Ishikawa (cell line): ENCODE measurements at regions not wholly inside any gene's neighbourhood (a gene's known extent, or its start where the extent isn't known, plus 50 kb on each side); places are given as distances from the start of the nearest gene placed in this dataset.

Experiments
- CEBPB ChIP-seq: IDR thresholded peaks from 2 replicates; pipeline ENCODE4 v1.6.1; 2012
- CREB1 ChIP-seq: IDR thresholded peaks from 2 replicates; pipeline ENCODE4 v1.6.1; 2012; ENCODE audit warnings: low read depth
- EGR1 ChIP-seq: IDR thresholded peaks from 2 replicates; pipeline ENCODE4 v1.6.1; 2012
- EP300 ChIP-seq: IDR thresholded peaks from 2 replicates; pipeline ENCODE4 v1.6.1; 2012; ENCODE audit warnings: borderline replicate concordance
- FOXM1 ChIP-seq: IDR thresholded peaks from 2 replicates; pipeline ENCODE4 v1.6.1; 2012; ENCODE audit warnings: low read depth, borderline replicate concordance
- NFIC ChIP-seq: IDR thresholded peaks from 2 replicates; pipeline ENCODE4 v1.6.1; 2012
- RAD21 ChIP-seq: IDR thresholded peaks from 2 replicates; pipeline ENCODE4 v1.6.1; 2012; ENCODE audit warnings: low read depth
- TAF1 ChIP-seq: IDR thresholded peaks from 2 replicates; pipeline ENCODE4 v1.6.1; 2012; ENCODE audit warnings: low read depth, mild to moderate bottlenecking
- TCF12 ChIP-seq: IDR thresholded peaks from 2 replicates; pipeline ENCODE4 v1.6.1; 2012; ENCODE audit warnings: low read depth
- TEAD4 ChIP-seq: IDR thresholded peaks from 2 replicates; pipeline ENCODE4 v1.6.1; 2012
- YY1 ChIP-seq: IDR thresholded peaks from 2 replicates; pipeline ENCODE4 v1.6.1; 2012; ENCODE audit warnings: low read depth
- ZBTB7A ChIP-seq: IDR thresholded peaks from 2 replicates; pipeline ENCODE4 v1.6.1; 2012; ENCODE audit warnings: low read depth
- TF ChIP-seq, protein P1 (sequence below): IDR thresholded peaks from 2 replicates; pipeline ENCODE4 v1.6.1; 2012
- TF ChIP-seq, protein P2 (sequence below): IDR thresholded peaks from 2 replicates; pipeline ENCODE4 v1.6.1; 2012
- TF ChIP-seq, protein P3 (sequence below): IDR thresholded peaks from 2 replicates; pipeline ENCODE4 v1.6.1; 2012; ENCODE audit warnings: low read depth, mild to moderate bottlenecking

DNA sequence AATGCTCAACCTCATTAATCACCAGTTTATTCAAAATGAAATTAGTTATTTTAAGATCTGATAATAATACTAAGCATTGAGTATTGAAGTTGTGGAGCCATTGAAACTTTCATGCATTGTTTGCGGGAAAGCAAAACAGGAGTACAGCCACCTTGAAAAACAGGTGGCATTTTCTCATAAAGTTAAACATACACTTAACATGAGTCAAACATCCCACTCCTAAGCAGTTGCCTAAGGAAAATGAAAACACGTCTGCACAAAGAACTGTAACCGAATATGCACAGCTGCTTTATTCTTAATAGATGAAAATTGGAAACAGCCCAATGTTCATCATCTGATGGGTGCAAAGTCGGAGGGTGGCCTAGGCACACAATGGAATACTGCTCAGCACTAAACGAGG, 177.3 kb downstream of the IRX2 start:
- TF ChIP-seq CEBPB = no peak
- no peak for TF ChIP-seq CREB1
- no peak for TF ChIP-seq TCF12
- no peak for TF ChIP-seq RAD21
- no peak for TF ChIP-seq ZBTB7A

DNA sequence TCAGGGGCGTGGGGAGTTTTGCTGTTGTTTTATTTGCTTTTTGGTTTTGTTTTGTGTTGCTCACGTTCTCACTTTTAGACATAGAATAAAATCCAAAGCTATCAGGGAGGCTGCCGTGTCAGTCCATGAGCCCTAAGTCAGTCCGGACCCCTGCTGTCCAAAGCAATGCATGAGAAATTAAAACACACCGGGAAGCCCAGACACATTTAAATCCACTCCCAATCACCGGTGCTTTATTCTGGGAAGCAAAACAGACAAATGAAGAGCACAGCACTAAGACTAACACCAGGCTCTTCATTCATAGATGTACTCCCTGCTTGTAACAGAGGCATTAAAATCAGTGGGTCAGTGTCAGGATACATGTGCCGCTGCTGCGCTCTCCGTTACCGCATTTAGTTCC, 180.9 kb downstream of the IRX2 start:
- TF ChIP-seq, protein P1, sequence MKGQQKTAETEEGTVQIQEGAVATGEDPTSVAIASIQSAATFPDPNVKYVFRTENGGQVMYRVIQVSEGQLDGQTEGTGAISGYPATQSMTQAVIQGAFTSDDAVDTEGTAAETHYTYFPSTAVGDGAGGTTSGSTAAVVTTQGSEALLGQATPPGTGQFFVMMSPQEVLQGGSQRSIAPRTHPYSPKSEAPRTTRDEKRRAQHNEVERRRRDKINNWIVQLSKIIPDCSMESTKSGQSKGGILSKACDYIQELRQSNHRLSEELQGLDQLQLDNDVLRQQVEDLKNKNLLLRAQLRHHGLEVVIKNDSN = no peak
- TF ChIP-seq, protein P2, sequence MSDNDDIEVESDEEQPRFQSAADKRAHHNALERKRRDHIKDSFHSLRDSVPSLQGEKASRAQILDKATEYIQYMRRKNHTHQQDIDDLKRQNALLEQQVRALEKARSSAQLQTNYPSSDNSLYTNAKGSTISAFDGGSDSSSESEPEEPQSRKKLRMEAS = no peak
- no peak for TF ChIP-seq FOXM1
- TF ChIP-seq, protein P3, sequence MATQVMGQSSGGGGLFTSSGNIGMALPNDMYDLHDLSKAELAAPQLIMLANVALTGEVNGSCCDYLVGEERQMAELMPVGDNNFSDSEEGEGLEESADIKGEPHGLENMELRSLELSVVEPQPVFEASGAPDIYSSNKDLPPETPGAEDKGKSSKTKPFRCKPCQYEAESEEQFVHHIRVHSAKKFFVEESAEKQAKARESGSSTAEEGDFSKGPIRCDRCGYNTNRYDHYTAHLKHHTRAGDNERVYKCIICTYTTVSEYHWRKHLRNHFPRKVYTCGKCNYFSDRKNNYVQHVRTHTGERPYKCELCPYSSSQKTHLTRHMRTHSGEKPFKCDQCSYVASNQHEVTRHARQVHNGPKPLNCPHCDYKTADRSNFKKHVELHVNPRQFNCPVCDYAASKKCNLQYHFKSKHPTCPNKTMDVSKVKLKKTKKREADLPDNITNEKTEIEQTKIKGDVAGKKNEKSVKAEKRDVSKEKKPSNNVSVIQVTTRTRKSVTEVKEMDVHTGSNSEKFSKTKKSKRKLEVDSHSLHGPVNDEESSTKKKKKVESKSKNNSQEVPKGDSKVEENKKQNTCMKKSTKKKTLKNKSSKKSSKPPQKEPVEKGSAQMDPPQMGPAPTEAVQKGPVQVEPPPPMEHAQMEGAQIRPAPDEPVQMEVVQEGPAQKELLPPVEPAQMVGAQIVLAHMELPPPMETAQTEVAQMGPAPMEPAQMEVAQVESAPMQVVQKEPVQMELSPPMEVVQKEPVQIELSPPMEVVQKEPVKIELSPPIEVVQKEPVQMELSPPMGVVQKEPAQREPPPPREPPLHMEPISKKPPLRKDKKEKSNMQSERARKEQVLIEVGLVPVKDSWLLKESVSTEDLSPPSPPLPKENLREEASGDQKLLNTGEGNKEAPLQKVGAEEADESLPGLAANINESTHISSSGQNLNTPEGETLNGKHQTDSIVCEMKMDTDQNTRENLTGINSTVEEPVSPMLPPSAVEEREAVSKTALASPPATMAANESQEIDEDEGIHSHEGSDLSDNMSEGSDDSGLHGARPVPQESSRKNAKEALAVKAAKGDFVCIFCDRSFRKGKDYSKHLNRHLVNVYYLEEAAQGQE = no peak
- TF ChIP-seq YY1 = no peak
- TF ChIP-seq EP300 = no peak
- TF ChIP-seq CEBPB = no peak
- TF ChIP-seq CREB1 = no peak
- TF ChIP-seq EGR1 = no peak

DNA sequence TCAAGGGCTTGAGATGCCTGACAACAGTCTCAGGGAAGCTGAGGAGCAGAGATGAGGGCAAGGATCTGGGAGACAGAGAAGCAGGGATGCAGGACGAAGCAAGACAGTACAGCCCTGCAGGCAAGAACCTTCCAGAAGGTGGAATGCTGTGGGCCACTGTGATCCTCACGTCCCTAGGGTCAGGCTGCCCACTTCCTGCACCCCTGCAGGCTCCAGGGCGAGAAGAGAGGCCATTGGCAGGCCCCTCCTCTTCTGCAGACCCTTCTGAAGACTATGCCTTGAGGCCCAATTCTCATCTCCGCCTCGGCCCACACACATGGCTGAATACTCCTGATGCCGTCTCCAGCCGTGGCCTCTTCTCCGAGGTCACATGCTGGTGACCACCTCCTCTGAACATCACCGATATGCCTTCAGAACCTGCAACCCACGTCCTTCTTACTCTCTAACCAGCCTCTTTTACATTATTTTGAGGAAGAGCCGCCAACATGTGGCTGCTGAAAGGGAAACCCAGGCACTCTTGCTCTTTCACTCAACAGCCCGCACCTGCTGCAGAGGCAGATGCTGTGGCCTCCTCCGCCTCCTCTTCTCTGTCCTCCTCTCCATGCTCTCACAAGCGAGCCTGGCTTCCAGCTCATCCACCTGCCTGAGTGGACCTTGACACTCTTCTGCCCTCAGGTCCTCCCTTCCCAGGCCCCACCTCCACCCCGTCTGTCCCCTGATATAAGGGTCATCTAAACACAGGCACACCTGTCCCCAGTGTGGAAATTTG, 181.5 kb downstream of the IRX2 start:
- TF ChIP-seq, protein P1 = no peak
- TF ChIP-seq NFIC (no peak), EP300 (no peak), YY1 (no peak), CEBPB (no peak), ZBTB7A (no peak), TAF1 (no peak), CREB1 (no peak), RAD21 (no peak), EGR1 (no peak), FOXM1 (no peak)

DNA sequence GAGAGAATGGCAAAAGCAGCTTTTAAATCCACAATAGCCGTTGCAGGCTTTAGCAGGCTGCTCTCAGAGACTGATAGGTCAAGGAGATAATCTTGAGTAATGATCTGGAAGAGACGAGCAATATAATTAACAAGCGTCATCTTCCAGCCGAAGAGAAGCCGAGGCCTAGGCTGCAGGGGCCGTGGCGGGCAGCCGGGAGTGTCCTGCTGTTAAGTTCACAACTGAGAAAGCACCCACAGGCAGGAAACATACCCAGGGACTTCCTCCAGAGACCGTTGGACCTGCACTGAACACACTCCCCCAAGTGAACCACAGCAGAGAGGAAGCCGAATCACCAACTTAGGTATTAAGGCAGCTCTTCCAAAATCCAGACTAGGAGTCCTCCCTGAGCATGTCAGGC, 182.3 kb downstream of the IRX2 start:
- TF ChIP-seq YY1 = no peak
- no peak for TF ChIP-seq EGR1
- TF ChIP-seq, protein P3 = no peak
- no peak for TF ChIP-seq ZBTB7A
- no peak for TF ChIP-seq CREB1
- TF ChIP-seq FOXM1 = no peak
- TF ChIP-seq TAF1 = no peak
- TF ChIP-seq NFIC = no peak
- TF ChIP-seq EP300 = no peak
- TF ChIP-seq, protein P2 = no peak
- TF ChIP-seq TEAD4 = no peak
- TF ChIP-seq CEBPB = no peak
- TF ChIP-seq TCF12 = no peak
- TF ChIP-seq RAD21 = no peak
- TF ChIP-seq, protein P1 = no peak

DNA sequence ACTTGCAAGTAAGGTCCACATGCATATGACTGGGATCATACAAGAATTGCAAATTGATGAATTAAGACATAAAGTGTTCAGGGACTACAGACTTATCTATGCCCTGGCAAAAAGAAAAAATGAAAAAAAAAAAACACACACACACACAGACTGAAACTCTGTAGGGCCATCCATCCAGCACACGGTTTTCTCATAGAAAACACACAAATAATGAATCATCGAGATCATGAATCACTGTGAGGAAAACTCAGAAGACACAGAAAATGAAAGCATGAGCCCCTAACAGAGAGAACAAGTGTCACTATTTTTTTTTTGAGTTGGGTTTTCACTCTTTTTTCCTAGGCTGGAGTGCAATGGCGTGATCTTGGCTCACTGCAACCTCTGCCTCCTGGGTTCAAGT, 185.2 kb downstream of the IRX2 start:
- TF ChIP-seq FOXM1 (no peak), EP300 (no peak), RAD21 (no peak), YY1 (no peak), ZBTB7A (no peak)
- TF ChIP-seq, protein P1 = no peak

DNA sequence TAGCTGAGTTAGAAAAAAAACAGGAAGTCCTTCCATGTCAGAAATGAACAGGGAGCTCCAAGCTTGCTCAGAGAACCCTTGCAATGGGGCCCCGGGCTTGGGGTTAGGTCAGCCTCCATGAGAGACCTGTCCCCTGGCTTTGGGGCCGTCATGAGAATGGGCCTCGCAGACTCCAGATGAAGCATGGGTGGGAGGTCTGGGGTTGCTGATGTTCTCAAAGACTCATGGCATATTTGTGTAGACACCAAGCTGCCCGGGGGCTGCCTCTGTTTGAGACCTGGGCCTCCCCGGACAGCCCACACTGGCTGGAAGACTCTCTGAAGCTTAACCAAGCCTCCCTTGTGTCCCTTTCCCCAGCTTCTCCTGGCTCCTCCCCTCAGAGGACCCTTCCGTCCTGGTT, 186.3 kb downstream of the IRX2 start:
- TF ChIP-seq FOXM1 (no peak), RAD21 (no peak), ZBTB7A (no peak), TEAD4 (no peak), TCF12 (no peak), CREB1 (no peak), YY1 (no peak), EGR1 (no peak)
- TF ChIP-seq, protein P3 = no peak
- TF ChIP-seq, protein P1 = no peak
